A549 (cell line): ENCODE measurements at regions not wholly inside any gene's neighbourhood (a gene's known extent, or its start where the extent isn't known, plus 50 kb on each side); places are given as distances from the start of the nearest gene placed in this dataset.

Source experiments
- EP300 ChIP-seq, 2 experiments: fragments of >200 bp; sonication (Bioruptor Twin); formaldehyde crosslinking; IDR thresholded peaks; 2 replicates in 1 of 2; 3 replicates in 1 of 2; pipeline ENCODE4 v1.6.1; 2016 to 2017
- JUN ChIP-seq, 2 experiments: fragments of >200 bp; sonication (Bioruptor Twin); formaldehyde crosslinking; IDR thresholded peaks; 2 replicates in 1 of 2; 3 replicates in 1 of 2; pipeline ENCODE4 v1.6.1; 2016 to 2017
- MAFK ChIP-seq: fragments of 450-650 bp; IDR thresholded peaks from 2 replicates; pipeline ENCODE4 v1.6.1; 2014; ENCODE audit not compliant: partially characterized antibody
- POLR2A ChIP-seq: IDR thresholded peaks from 2 replicates; pipeline ENCODE4 v1.6.1; 2012; ENCODE audit warnings: mild to moderate bottlenecking, low read length
- SREBF2 ChIP-seq: fragments of 450-650 bp; IDR thresholded peaks from 2 replicates; pipeline ENCODE4 v1.6.1; 2014; ENCODE audit warnings: mild to moderate bottlenecking, moderate library complexity
- ZC3H11A ChIP-seq: fragments of 450-650 bp; IDR thresholded peaks from 2 replicates; pipeline ENCODE4 v1.6.1; 2014; ENCODE audit warnings: antibody characterized with exemption, mild to moderate bottlenecking
- TF ChIP-seq, protein P1 (sequence below): IDR thresholded peaks from 2 replicates; pipeline ENCODE4 v1.6.1; 2012
- TF ChIP-seq, protein P2 (sequence below): fragments of >200 bp; sonication (Bioruptor Twin); formaldehyde crosslinking; IDR thresholded peaks from 3 replicates; pipeline ENCODE4 v1.5.1; 2016

GRCh38 chr11:107179829-107180228, 161.6 kb upstream of the GUCY1A2 start:
- no peak for TF ChIP-seq JUN (IDR thresholded peaks at IDR 0.05)
- TF ChIP-seq, protein P1, sequence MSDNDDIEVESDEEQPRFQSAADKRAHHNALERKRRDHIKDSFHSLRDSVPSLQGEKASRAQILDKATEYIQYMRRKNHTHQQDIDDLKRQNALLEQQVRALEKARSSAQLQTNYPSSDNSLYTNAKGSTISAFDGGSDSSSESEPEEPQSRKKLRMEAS: no peak
- TF ChIP-seq, protein P2, sequence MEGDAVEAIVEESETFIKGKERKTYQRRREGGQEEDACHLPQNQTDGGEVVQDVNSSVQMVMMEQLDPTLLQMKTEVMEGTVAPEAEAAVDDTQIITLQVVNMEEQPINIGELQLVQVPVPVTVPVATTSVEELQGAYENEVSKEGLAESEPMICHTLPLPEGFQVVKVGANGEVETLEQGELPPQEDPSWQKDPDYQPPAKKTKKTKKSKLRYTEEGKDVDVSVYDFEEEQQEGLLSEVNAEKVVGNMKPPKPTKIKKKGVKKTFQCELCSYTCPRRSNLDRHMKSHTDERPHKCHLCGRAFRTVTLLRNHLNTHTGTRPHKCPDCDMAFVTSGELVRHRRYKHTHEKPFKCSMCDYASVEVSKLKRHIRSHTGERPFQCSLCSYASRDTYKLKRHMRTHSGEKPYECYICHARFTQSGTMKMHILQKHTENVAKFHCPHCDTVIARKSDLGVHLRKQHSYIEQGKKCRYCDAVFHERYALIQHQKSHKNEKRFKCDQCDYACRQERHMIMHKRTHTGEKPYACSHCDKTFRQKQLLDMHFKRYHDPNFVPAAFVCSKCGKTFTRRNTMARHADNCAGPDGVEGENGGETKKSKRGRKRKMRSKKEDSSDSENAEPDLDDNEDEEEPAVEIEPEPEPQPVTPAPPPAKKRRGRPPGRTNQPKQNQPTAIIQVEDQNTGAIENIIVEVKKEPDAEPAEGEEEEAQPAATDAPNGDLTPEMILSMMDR: no peak
- TF ChIP-seq POLR2A: no peak
- TF ChIP-seq ZC3H11A: no peak
- TF ChIP-seq EP300 (IDR thresholded peaks at IDR 0.05): no peak
- no peak for TF ChIP-seq SREBF2
- no peak for TF ChIP-seq MAFK
